SK-N-SH (cell line): ENCODE measurements at regions not wholly inside any gene's neighbourhood (a gene's known extent, or its start where the extent isn't known, plus 50 kb on each side); places are given as distances from the start of the nearest gene placed in this dataset.
"Not testable (repeated sequence)": the region's sequence is repeated elsewhere in the genome, so short reads cannot be mapped to it uniquely, and the experiment has no call there.

Experiments used
- CTCF ChIA-PET: fragments of 300-600, 350-600 bp; formaldehyde crosslinking; extraction: SDS; loops from one replicate; lab custom pipeline; 2021; lab: Yijun Ruan, JAX
- POLR2A ChIA-PET: fragments of 350-600 bp; sonication (Branson Sonifier 250); formaldehyde crosslinking; extraction: SDS; loops from one replicate; lab custom pipeline; 2020; ENCODE audit warnings: antibody characterized with exemption, inconsistent platforms; lab: Yijun Ruan, JAX
- DNase-seq: peaks from one replicate; pipeline ENCODE4 v3.0.0; 2012
- H2AFZ ChIP-seq: fragments of 200-600 bp; sonication (generic); 2 replicates; pipeline ENCODE4 v1.8.1; 2016; ENCODE audit warnings: antibody characterized with exemption, mild to moderate bottlenecking, low read depth
- H3F3A ChIP-seq: fragments of 200-600 bp; sonication (generic); replicated peaks from 2 replicates; pipeline ENCODE3; 2016; ENCODE audit warnings: antibody characterized with exemption, mild to moderate bottlenecking; ENCODE audit not compliant: insufficient read depth
- H3K27ac ChIP-seq, 2 experiments: fragments of 200-500 bp in 1 of 2; fragments of 200-600 bp in 1 of 2; sonication (Bioruptor generic) in 1 of 2; sonication (generic), shearing (Covaris generic) in 1 of 2; 2 replicates each; pipeline versions ENCODE4 v1.5.1 to v1.6.1; 2014 to 2016; ENCODE audit warnings: low read depth in 2 of 2, inconsistent platforms in 1 of 2, low read length in 1 of 2, mild to moderate bottlenecking in 1 of 2, mixed read lengths in 1 of 2
- H3K27me3 ChIP-seq: fragments of 200-600 bp; sonication (generic), shearing (Covaris generic); 2 replicates; pipeline ENCODE4 v1.6.1; 2016; ENCODE audit warnings: mixed run types; ENCODE audit not compliant: insufficient read depth
- H3K36me3 ChIP-seq, 2 experiments: fragments of 200-500 bp in 1 of 2; fragments of 200-600 bp in 1 of 2; sonication (Bioruptor generic) in 1 of 2; sonication (generic) in 1 of 2; replicated peaks in 1 of 2; 2 replicates each; pipeline versions ENCODE3 to v1.5.1; 2014 to 2016; ENCODE audit warnings: low read length in 1 of 2, mild to moderate bottlenecking in 1 of 2; ENCODE audit not compliant: insufficient read depth in 2 of 2, control insufficient read depth in 1 of 2
- H3K4me1 ChIP-seq, 2 experiments: fragments of 200-500 bp in 1 of 2; fragments of 200-600 bp in 1 of 2; sonication (Bioruptor generic) in 1 of 2; sonication (generic), shearing (Covaris generic) in 1 of 2; 2 replicates each; pipeline versions ENCODE4 v1.5.1 to v1.6.1; 2014 to 2016; ENCODE audit warnings: low read depth in 1 of 2, low read length in 1 of 2, mixed run types in 1 of 2; ENCODE audit not compliant: insufficient read depth in 2 of 2, control insufficient read depth in 1 of 2
- H3K4me2 ChIP-seq: fragments of 200-600 bp; sonication (generic), shearing (Covaris generic); 2 replicates; pipeline ENCODE4 v1.6.1; 2017; ENCODE audit warnings: mixed run types
- H3K4me3 ChIP-seq, 2 experiments: fragments of 200-500 bp in 1 of 2; fragments of 200-600 bp in 1 of 2; sonication (Bioruptor generic) in 1 of 2; sonication (generic), shearing (Covaris generic) in 1 of 2; 2 replicates each; pipeline versions ENCODE4 v1.5.1 to v1.8.1; 2014 to 2016; ENCODE audit warnings: low read depth in 2 of 2, inconsistent platforms in 1 of 2, low read length in 1 of 2, mild to moderate bottlenecking in 1 of 2, mixed read lengths in 1 of 2, moderate library complexity in 1 of 2
- H3K79me2 ChIP-seq: fragments of 200-600 bp; sonication (generic); 2 replicates; pipeline ENCODE4 v1.8.1; 2017; ENCODE audit warnings: mild to moderate bottlenecking; ENCODE audit not compliant: insufficient read depth
- H3K9ac ChIP-seq: fragments of 200-600 bp; sonication (generic); 2 replicates; pipeline ENCODE4 v1.6.1; 2017; ENCODE audit warnings: mixed run types
- H3K9me2 ChIP-seq: fragments of 200-600 bp; sonication (generic); 2 replicates; pipeline ENCODE4 v1.6.1; 2017; ENCODE audit warnings: mixed run types
- H3K9me3 ChIP-seq: fragments of 200-600 bp; sonication (generic); 2 replicates; pipeline ENCODE4 v1.6.1; 2017; ENCODE audit warnings: mixed run types, mild to moderate bottlenecking, moderate library complexity
- H4K20me1 ChIP-seq: fragments of 200-600 bp; sonication (generic); 2 replicates; pipeline ENCODE4 v1.6.1; 2017; ENCODE audit warnings: mild to moderate bottlenecking, mixed run types; ENCODE audit not compliant: insufficient read depth
- CHD2 ChIP-seq: fragments of 150-350 bp; IDR thresholded peaks from 2 replicates; pipeline ENCODE4 v1.6.1; 2018; ENCODE audit warnings: low read length; ENCODE audit not compliant: partially characterized antibody
- ELF1 ChIP-seq: IDR thresholded peaks from 2 replicates; pipeline ENCODE4 v1.4.0; 2012
- EP300 ChIP-seq, 2 experiments: IDR thresholded peaks; 2 replicates each; pipeline versions ENCODE4 v1.4.0 to v1.6.1; 2012; ENCODE audit warnings: borderline replicate concordance in 1 of 2, low read depth in 1 of 2, low read length in 1 of 2
- EZH2phosphoT487 ChIP-seq: fragments of 200-600 bp; sonication (generic); IDR thresholded peaks from 2 replicates; pipeline ENCODE4 v1.6.1; 2017; ENCODE audit warnings: low read depth, mixed run types, mild to moderate bottlenecking, antibody characterized with exemption, moderate library complexity, borderline replicate concordance
- NFIC ChIP-seq: IDR thresholded peaks from 2 replicates; pipeline ENCODE4 v1.4.0; 2012; ENCODE audit warnings: borderline replicate concordance
- RAD21 ChIP-seq: IDR thresholded peaks from 2 replicates; pipeline ENCODE4 v1.6.1; 2012; ENCODE audit warnings: mild to moderate bottlenecking, low read length
- RCOR1 ChIP-seq: fragments of 150-350 bp; IDR thresholded peaks from 2 replicates; pipeline ENCODE4 v1.6.1; 2017; ENCODE audit warnings: antibody characterized with exemption, low read length
- RXRA ChIP-seq: IDR thresholded peaks from 2 replicates; pipeline ENCODE4 v1.4.0; 2012; ENCODE audit warnings: low read depth, mild to moderate bottlenecking, borderline replicate concordance
- SMC3 ChIP-seq: IDR thresholded peaks from 2 replicates; pipeline ENCODE4 v1.6.1; 2012; ENCODE audit warnings: low read depth, low read length, improper control_type of control experiment
- TAF1 ChIP-seq: IDR thresholded peaks from 2 replicates; pipeline ENCODE4 v1.6.1; 2012; ENCODE audit warnings: low read depth, mild to moderate bottlenecking, low read length, moderate library complexity, borderline replicate concordance
- YY1 ChIP-seq: IDR thresholded peaks from 2 replicates; pipeline ENCODE4 v1.4.0; 2012; ENCODE audit warnings: low read depth, mild to moderate bottlenecking
- WGBS: methylation state at CpG from one replicate; pipeline ENCODE4 v1.1.6; 2017; ENCODE audit warnings: low lambda C conversion rate; 5-methylcytosine and 5-hydroxymethylcytosine counted together
- TF ChIP-seq, protein P1 (sequence below): IDR thresholded peaks from 2 replicates; pipeline ENCODE4 v1.6.1; 2012; ENCODE audit warnings: mild to moderate bottlenecking, low read depth, low read length, moderate library complexity
- TF ChIP-seq, protein P2 (sequence below): fragments of 200-600 bp; sonication (generic); IDR thresholded peaks from 2 replicates; pipeline ENCODE4 v1.6.1; 2017; ENCODE audit warnings: antibody characterized with exemption, mild to moderate bottlenecking, moderate library complexity

DNA sequence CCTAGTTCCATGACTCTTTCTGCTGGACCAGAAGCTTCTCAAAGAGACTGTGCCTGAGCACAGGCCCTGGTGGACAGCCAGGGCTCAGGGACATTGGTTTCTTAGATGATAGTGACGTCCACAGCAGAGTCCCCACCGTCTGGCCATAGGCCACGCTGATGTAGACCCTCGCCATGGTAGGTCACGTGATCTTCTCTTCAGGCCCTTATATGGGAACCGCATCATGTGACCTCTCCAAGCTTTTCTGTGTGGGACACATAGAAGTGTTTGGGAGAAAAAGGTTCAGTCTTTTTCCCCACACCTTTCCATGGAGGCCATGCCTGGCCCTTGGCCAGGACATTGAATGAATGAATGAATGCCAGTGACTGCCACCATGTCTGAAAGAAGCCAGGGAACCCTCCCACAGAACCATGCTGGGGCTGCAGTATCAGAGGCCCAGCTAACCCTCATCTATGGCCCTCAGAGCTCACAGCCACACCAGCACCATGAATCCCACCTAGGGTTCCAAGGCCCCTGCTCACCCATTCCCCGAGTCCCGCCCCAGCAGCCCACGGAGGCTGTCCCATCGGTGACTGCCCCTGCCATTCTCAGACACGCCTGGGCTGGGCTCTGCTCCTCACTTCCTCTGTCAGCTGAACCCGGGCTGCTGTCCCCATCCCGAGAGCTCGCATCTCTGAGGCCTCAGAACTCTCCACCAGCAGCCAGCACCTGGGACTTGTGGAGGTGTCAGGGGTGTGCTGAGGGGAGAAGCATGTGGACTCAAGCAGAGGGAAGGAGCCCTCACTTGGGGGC is 292.1 kb downstream of the ADGRD1 start:
- Histone ChIP-seq H3K27me3 (no peaks in the 10 kb centered on the region), H3K79me2 (no peaks in the 10 kb centered on the region), H3K4me1 (peaks cover 0 to 2% of the 10 kb centered on the region in 2 experiments; a peak in 1 of 4 replicates), H3K4me2 (no peak overlapping the region), H3F3A (no peaks in the 10 kb centered on the region), H3K9ac (no peak overlapping the region), H3K9me3 (no peaks in the 10 kb centered on the region), H3K4me3 (no peak overlapping the region), H3K27ac (no peak overlapping the region), H3K9me2 (no peaks in the 10 kb centered on the region), H4K20me1 (no peaks in the 10 kb centered on the region), H2AFZ (no peak overlapping the region), H3K36me3 (no peaks in the 10 kb centered on the region)
- 42% methylated on average over 8 of the region's 14 CpGs for WGBS
- ChIA-PET CTCF (interaction anchor here (1.0 to 1.5 kb wide), 2 partner anchors 113 to 209 kb away, joined by 3 to 4 read pairs; no protein-coding TSS in a partner anchor), POLR2A (no interaction called here)
- TF ChIP-seq NFIC, result no peak
- TF ChIP-seq, protein P1, sequence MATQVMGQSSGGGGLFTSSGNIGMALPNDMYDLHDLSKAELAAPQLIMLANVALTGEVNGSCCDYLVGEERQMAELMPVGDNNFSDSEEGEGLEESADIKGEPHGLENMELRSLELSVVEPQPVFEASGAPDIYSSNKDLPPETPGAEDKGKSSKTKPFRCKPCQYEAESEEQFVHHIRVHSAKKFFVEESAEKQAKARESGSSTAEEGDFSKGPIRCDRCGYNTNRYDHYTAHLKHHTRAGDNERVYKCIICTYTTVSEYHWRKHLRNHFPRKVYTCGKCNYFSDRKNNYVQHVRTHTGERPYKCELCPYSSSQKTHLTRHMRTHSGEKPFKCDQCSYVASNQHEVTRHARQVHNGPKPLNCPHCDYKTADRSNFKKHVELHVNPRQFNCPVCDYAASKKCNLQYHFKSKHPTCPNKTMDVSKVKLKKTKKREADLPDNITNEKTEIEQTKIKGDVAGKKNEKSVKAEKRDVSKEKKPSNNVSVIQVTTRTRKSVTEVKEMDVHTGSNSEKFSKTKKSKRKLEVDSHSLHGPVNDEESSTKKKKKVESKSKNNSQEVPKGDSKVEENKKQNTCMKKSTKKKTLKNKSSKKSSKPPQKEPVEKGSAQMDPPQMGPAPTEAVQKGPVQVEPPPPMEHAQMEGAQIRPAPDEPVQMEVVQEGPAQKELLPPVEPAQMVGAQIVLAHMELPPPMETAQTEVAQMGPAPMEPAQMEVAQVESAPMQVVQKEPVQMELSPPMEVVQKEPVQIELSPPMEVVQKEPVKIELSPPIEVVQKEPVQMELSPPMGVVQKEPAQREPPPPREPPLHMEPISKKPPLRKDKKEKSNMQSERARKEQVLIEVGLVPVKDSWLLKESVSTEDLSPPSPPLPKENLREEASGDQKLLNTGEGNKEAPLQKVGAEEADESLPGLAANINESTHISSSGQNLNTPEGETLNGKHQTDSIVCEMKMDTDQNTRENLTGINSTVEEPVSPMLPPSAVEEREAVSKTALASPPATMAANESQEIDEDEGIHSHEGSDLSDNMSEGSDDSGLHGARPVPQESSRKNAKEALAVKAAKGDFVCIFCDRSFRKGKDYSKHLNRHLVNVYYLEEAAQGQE, result no peak
- TF ChIP-seq RAD21, result no peak
- TF ChIP-seq, protein P2, sequence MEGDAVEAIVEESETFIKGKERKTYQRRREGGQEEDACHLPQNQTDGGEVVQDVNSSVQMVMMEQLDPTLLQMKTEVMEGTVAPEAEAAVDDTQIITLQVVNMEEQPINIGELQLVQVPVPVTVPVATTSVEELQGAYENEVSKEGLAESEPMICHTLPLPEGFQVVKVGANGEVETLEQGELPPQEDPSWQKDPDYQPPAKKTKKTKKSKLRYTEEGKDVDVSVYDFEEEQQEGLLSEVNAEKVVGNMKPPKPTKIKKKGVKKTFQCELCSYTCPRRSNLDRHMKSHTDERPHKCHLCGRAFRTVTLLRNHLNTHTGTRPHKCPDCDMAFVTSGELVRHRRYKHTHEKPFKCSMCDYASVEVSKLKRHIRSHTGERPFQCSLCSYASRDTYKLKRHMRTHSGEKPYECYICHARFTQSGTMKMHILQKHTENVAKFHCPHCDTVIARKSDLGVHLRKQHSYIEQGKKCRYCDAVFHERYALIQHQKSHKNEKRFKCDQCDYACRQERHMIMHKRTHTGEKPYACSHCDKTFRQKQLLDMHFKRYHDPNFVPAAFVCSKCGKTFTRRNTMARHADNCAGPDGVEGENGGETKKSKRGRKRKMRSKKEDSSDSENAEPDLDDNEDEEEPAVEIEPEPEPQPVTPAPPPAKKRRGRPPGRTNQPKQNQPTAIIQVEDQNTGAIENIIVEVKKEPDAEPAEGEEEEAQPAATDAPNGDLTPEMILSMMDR, result no peak
- TF ChIP-seq EP300 (IDR thresholded peaks at IDR 0.05; ENCODE audit: borderline replicate concordance in 1 of 2, low read depth in 1 of 2, low read length in 1 of 2), result no peak
- TF ChIP-seq TAF1, result no peak
- TF ChIP-seq RCOR1, result no peak
- no peak for TF ChIP-seq ELF1
- no peak for TF ChIP-seq RXRA
- TF ChIP-seq CHD2, result no peak
- no peak for TF ChIP-seq YY1
- no peak for TF ChIP-seq EZH2phosphoT487
- TF ChIP-seq SMC3, result no peak
- DNase-seq, result no peak

DNA sequence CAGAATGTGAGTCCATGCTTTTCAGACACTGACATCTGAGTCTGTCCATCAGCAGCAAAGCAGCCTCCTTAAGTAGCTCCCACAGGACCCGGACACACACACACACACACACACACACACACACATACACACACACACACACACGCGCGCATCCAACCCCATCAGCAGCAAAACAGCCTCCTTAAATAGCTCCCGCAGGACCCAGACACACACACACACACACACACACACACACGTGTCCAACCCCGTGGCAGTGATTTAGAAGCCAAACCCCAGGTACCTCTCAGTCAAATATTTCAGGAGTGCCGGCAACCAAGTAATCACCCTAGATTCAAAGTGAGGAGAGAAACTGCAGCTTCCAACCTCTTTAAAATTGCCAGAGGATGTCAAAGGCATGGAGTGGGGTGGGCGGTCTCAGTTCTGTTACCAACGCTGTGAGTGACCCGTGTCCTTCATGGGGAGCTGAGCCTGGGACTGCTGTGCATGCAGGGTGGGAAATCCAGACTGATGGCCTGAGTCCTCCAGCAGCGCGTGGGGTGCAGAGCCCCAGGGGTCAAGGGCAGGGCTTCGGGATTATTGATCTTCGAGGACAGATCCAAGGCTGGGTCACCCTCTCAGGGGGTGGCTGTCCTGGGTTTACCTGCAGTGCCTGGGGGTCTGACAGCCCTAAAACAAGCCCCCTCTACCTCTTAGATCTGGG is 293.5 kb downstream of the ADGRD1 start:
- POLR2A ChIA-PET, H3K36me3 ChIP-seq, H3K27ac ChIP-seq, H3K4me2 ChIP-seq, H3K9ac ChIP-seq, H3K79me2 ChIP-seq, H3K9me3 ChIP-seq, DNase-seq, H3K9me2 ChIP-seq, H3K4me1 ChIP-seq, H3F3A ChIP-seq, H4K20me1 ChIP-seq, H3K27me3 ChIP-seq, H3K4me3 ChIP-seq, H2AFZ ChIP-seq: not testable (repeated sequence)
- CTCF ChIA-PET, result interaction anchor here (1.5 kb wide), 1 partner anchor 115 kb away, joined by 4 read pairs; no protein-coding TSS in a partner anchor
- WGBS, result 58% methylated on average over 9 of the region's 15 CpGs

DNA sequence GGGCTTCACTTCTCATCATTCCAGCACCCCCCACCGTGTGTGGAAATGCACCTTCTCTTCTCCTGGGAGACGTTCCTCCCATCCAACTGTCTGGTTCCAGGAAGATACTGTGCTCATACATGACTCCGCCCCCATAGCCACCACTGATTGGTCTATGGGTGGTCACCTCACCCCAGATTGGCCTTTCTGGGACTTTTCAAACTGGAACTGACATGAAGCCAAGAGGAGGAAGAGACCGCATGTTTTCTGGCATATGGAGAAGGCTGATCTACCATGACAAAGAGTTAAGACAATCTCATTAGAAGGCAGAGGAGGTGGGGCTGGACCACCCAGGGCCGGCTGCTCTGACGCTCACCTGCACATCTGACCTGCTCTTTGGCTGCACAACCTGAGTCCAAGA is 294.2 kb downstream of the ADGRD1 start:
- H3K27me3 ChIP-seq, H3K27ac ChIP-seq, POLR2A ChIA-PET, H3K36me3 ChIP-seq, H2AFZ ChIP-seq, DNase-seq, CTCF ChIA-PET, H3K9ac ChIP-seq, H3K4me1 ChIP-seq, H3K9me3 ChIP-seq, H4K20me1 ChIP-seq, H3K4me2 ChIP-seq, H3K4me3 ChIP-seq, H3F3A ChIP-seq, H3K79me2 ChIP-seq, H3K9me2 ChIP-seq: not testable (repeated sequence)
- 57% methylated on average over 6 of the region's 6 CpGs for WGBS
